ENCODE measurements at regions not wholly inside any gene's neighbourhood (a gene's known extent, or its start where the extent isn't known, plus 50 kb on each side); places are given as distances from the start of the nearest gene placed in this dataset.

- DNase-seq, result no peak
Measured at GRCh38 chr20:11437611-11438380, 479.9 kb upstream of the BTBD3 start.

GRCh38 chr20:11438412-11438811, 479.3 kb upstream of the BTBD3 start:
- DNase-seq, result no peak

DNA sequence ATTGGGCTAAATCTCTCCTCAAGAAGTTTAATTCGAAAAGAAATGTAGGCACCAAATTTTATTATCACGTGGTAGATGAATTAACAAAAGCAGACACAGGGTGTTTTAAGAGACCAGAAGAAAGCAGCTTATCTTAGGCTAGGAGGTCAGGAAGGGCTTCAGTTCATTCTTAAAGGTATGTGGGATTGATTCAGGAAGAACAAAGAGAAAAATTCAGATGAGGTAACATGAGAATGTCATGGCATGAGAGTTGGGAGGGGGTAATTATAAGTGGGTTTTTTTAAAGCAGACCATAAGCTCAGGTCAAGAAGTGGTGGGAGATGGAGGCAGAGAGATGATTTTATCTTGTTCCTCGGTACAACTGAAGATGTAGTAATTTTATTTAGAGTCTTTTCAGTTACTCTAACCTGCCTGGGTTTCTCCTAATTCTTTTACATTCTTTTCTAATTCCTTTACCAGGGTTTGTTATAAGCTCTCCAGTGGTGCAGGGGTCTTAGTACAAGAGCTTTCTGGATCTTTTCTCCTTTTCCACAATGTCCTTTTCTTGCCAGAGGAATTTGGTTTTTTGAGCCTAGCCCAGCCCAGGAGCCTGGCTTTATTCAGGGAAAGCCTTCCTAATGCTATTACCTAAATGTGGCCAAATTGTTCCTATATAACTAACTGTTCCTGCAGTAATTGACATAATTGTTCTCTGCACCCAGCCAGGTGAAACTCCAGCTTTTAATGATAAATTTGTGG, 474.1 kb upstream of the BTBD3 start:
- no peak for DNase-seq

DNA sequence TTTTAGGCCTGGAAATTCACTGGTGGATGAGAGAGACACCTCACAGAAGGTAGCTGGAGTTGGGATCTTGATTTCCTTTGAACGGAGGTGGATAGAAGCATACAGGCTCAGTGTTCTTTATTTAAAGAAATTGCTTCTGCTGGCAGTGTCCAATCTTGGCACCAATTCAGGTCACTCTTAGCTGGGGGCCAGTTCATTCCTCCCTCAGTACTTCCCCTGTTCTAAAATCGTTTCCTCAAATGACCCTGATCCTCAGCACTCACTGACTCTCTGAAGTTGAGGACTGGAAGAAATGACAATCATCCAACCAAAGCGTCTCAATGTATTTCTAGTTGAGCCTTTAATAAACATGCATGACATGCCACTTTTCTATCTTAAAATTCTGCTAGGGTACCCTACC, 472.5 kb upstream of the BTBD3 start:
- no peak for DNase-seq

GRCh38 chr20:11445891-11446290, 471.8 kb upstream of the BTBD3 start:
- DNase-seq, result no peak

DNA sequence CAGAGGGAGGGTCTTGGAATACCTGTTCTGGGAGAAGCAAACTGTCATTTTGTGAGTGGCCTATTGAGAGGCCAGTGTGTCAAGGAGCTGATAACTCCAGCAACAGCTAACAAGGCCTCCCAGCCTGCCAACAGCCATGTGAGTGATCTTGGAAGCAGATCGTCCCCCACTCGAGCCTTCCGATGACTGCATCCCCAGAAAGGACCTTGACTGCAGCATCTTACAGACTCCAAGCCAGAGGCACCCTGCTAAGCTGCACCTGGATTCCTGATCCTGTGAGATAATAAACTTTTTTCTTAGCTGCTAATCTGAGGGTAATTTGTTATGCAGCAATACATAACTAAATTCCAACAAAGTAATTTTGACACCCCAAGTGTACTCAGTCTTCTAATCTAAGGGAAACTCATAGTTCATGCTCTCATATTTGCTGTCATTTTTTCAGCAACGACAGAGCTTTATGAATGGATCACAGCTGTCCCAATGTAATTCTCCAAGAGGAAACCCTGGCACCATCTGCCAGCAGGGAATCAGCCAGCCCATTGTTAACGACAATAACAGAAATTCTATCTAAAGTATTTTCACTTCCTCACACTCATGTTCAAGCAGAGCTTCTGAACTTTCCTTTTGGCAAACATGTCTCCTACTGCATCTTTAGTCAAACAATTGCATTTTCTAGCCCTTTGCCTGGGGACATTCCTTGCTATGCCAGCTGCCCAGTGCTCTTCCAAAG, 470.2 kb upstream of the BTBD3 start:
- DNase-seq, result no peak

DNA sequence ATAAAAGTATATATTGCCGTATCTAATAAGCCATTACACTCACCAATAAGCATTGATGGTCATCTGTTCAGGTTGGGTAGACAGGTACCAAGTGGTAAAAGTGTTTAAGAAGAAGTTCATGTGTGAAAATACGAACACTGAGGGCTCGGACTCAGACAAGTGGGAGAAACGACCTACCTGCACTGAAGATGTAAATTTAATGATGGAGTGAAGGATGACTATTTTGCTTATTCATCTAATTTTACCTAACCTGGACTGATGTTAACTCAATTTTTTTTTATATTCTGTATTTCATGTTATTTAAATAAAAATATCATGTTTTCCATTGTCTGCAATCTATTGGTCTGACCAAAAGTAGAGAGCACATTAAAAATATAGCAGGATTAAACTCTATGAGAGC, 469.1 kb upstream of the BTBD3 start:
- DNase-seq, result no peak

DNA sequence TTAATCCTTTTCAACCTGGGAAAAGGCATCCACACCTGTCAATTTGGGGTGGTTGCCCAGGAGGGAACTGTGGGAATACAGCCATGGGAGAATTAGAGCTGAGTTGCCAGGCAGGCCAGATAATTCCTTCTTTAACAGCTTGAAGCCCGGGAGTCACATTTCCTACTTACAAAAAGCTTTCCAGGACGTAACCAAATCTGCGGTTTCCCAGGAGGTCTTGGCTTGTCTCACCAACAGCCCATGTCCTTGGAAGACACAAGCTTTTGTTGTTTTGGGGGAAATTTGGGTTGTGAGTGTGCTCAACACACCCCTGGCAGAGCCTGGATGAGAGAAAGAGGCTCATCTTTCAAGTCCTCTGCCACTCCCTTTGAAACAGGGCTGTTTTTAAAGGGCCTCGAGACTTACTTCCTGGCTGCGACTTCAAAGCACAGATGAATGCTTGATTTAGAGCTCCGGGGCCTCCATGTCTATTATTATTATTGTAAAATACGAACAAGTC, 465.9 kb upstream of the BTBD3 start:
- no peak for DNase-seq

GRCh38 chr20:11452326-11452725, 465.4 kb upstream of the BTBD3 start:
- DNase-seq, result no peak

DNA sequence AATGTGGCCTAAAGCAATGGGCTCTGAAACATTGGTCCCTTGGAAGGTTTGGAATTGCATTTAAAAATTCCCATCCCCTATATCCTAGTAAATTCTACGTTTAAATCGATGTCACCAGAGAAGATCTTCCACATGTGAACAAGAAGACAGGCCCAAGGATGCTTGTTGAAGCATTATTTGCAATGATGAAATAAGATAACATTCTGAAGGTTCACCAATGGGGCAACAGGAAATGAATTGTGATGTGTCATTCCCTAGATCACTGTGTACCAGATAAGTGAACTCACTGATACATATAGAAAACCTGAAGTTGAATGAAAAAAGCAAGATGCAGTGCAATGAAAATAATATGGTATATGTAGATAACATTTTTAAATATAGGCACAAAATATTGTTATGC, 464.3 kb upstream of the BTBD3 start:
- no peak for DNase-seq

- DNase-seq, result no peak
Measured at GRCh38 chr20:11454966-11455799, 462.5 kb upstream of the BTBD3 start.

DNA sequence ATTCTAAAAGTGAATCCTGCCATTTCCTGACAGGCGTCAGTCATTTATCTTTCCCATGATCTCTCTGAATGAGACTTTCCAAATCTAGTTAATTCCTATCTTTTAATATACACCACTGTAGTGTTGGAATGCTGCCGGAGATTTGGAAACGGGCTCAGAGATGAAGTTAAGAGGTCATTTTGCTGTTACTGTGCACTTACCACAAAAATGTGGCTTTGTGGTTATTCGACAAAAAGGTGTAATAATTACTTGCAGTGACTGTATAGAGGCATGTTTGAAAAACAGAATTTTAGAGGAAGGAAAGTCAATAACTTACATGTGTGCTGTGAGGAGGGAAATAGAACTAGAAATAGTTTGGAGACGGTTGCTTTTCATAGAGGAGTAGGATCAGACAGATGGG, 460.2 kb upstream of the BTBD3 start:
- no peak for DNase-seq

- no peak for DNase-seq
Measured at GRCh38 chr20:11459090-11459890, 458.4 kb upstream of the BTBD3 start.

- no peak for DNase-seq
Measured at GRCh38 chr20:11467436-11467835, 450.3 kb upstream of the BTBD3 start.

DNA sequence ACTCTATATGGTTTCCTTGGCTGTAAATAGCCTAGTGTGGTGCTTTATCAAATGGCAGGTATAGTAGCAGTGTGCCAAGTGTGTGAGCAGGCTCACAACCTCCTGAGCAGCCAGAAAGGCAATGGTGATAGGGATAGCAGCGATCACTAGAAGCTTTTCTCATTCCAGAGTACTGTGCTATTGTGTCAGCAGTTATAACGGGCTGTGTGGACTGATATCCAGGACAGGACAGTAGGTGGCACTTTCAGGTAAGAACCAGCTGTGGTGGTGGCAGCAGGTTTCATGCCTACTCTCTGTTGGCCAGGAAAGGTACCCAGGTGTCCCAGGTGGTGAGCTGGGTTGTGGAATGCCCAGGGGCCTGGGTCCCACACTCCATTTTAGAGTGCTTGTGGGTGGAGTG, 448.8 kb upstream of the BTBD3 start:
- DNase-seq, result no peak

DNA sequence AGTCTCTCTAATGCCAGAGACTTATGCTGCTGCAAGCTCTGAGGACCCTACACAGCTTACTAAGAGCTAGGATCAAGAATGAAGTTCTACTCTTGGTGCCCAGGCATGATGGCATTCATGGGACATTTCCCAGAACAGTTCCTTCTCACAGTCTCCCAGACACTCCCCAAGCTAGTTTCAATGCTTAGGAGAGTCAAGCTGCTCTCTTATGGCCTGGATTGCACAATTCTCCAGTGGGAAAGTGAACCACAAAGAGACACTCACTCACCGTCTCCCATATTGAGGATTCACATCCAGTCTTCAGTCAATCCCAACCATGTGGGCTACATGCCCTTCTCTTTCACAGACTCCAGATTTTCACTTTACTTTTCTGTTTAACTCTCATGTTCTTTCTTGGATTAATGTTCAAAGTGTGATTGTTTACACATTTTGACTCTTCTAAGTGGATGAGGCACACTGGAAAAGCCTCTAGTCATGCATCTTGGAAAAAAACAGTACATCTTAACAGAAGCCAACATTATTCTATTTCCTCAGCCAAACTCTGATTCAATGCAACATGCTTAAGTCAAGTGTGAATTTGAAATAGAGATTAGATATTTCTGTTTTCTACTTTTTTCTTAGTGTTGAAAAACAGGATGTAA, 447.8 kb upstream of the BTBD3 start:
- no peak for DNase-seq

GRCh38 chr20:11473983-11474382, 443.7 kb upstream of the BTBD3 start:
- no peak for DNase-seq

GRCh38 chr20:11483697-11484096, 434.0 kb upstream of the BTBD3 start:
- no peak for DNase-seq

DNA sequence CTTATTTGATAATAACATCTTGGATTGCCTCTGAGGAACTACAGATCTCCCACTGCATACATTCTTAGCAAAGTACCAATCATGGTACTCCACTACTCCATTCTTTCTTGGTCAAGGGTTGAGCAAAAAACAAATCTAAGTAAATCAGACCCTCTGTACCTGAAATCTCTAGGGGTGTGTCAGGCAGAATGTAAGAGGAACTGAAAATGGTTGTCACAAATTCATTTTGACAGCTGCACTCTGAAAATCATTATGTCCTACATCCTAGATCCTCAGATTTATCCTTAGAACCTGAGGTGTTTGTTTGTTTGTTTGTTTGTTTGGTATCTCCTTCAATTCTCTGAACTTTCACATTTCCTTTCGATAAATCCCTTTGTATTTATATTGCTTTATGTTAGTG, 433.2 kb upstream of the BTBD3 start:
- DNase-seq, result no peak

GRCh38 chr20:11492386-11492785, 425.3 kb upstream of the BTBD3 start:
- DNase-seq, result no peak

DNA sequence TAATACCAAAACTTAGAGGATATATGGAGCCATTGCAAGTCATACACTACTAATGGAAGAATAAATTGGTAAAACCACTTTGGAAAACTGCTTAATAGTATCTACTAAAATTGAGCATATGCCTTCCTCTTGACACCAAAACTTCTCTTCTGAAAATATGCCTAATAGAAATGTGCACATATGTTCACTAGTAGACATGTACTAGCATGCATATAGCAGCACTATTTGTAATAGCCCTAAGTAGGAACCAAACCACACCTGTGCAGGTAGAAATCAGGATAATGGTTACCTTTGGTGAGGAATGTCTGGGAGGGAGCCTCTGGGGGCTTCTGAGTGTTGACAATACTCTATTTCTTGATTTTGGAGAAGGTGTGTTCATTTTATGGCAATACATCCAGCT, 424.8 kb upstream of the BTBD3 start:
- no peak for DNase-seq

Measured in stimulated activated CD4-positive, alpha-beta T cell treated with anti-CD3 and anti-CD28 coated beads, Interleukin-4, amount 100 ng/mL, for 4 hours (primary cell).